ENCODE measurements at regions not wholly inside any gene's neighbourhood (a gene's known extent, or its start where the extent isn't known, plus 50 kb on each side); places are given as distances from the start of the nearest gene placed in this dataset.

DNA sequence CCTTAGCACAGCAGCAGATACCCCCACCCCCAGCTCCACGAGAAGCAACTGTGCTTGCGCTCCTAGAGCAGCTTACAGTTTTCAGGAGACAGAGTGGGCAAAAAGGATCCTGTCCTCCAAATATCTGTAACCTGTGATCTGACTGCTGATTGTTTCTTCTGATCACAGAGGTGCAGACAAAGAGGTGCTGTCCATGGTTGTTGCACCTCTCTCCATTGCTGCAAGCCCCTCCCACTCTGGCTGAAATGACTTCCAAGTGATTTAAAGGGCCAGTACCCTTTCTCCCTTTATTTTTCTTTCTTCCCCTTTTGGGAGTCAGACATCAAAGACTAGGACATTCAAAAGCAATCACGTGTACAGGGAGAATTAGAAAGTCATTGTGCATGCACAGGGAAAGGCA, 205.3 kb upstream of the GEMIN8 start:
- TF ChIP-seq, protein P1, sequence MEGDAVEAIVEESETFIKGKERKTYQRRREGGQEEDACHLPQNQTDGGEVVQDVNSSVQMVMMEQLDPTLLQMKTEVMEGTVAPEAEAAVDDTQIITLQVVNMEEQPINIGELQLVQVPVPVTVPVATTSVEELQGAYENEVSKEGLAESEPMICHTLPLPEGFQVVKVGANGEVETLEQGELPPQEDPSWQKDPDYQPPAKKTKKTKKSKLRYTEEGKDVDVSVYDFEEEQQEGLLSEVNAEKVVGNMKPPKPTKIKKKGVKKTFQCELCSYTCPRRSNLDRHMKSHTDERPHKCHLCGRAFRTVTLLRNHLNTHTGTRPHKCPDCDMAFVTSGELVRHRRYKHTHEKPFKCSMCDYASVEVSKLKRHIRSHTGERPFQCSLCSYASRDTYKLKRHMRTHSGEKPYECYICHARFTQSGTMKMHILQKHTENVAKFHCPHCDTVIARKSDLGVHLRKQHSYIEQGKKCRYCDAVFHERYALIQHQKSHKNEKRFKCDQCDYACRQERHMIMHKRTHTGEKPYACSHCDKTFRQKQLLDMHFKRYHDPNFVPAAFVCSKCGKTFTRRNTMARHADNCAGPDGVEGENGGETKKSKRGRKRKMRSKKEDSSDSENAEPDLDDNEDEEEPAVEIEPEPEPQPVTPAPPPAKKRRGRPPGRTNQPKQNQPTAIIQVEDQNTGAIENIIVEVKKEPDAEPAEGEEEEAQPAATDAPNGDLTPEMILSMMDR (IDR thresholded peaks at IDR 0.05): no peak
- TF ChIP-seq EZH2 (IDR thresholded peaks at IDR 0.05): no peak
- TF ChIP-seq EZH2phosphoT487 (IDR thresholded peaks at IDR 0.05): no peak
